ENCODE measurements at regions not wholly inside any gene's neighbourhood (a gene's known extent, or its start where the extent isn't known, plus 50 kb on each side); places are given as distances from the start of the nearest gene placed in this dataset.
"Not testable (repeated sequence)": the region's sequence is repeated elsewhere in the genome, so short reads cannot be mapped to it uniquely, and the experiment has no call there.

DNA sequence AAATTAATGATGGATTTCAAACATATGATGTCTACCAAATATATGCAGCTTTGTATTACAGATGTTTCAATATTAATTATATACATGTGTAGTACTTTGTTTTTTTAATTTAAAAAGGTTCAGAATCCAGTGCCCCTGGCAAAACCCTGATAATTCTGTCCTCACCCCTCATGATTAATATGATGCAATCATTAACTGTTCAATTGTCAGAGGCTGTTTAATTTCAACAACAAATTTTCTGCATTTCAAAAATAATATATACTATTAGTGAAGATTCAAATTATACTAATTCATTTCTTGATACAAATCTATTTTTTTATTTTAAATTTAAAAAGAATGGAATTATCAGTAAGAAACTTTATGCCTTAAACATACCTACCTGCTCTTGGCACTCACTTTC lies 162.6 kb downstream of the HHIPL2 start:
- H3K4me3 ChIP-seq (ENCODE audit: low read depth, poor library complexity, severe bottlenecking) = no peak overlapping the region
- intact Hi-C loops (cut with DNase I; ENCODE audit: low total_unique reads) = no loop called here
- TF ChIP-seq, protein P1, sequence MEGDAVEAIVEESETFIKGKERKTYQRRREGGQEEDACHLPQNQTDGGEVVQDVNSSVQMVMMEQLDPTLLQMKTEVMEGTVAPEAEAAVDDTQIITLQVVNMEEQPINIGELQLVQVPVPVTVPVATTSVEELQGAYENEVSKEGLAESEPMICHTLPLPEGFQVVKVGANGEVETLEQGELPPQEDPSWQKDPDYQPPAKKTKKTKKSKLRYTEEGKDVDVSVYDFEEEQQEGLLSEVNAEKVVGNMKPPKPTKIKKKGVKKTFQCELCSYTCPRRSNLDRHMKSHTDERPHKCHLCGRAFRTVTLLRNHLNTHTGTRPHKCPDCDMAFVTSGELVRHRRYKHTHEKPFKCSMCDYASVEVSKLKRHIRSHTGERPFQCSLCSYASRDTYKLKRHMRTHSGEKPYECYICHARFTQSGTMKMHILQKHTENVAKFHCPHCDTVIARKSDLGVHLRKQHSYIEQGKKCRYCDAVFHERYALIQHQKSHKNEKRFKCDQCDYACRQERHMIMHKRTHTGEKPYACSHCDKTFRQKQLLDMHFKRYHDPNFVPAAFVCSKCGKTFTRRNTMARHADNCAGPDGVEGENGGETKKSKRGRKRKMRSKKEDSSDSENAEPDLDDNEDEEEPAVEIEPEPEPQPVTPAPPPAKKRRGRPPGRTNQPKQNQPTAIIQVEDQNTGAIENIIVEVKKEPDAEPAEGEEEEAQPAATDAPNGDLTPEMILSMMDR (IDR thresholded peaks at IDR 0.05) = no peak
- no peak for TF ChIP-seq POLR2A (IDR thresholded peaks at IDR 0.05)
- DNase-seq (ENCODE audit: low spot score in 2 of 2) = no peak

GRCh38 chr1:222384531-222384930 lies 163.4 kb downstream of the HHIPL2 start:
- no peak for DNase-seq (ENCODE audit: low spot score in 2 of 2)
- TF ChIP-seq, protein P1 (IDR thresholded peaks at IDR 0.05) = no peak
- no peak for TF ChIP-seq POLR2A (IDR thresholded peaks at IDR 0.05)
- intact Hi-C loops (cut with DNase I; ENCODE audit: low total_unique reads) = no loop called here
- no peak overlapping the region for H3K4me3 ChIP-seq (ENCODE audit: low read depth, poor library complexity, severe bottlenecking)

GRCh38 chr1:222382171-222382570 lies 165.7 kb downstream of the HHIPL2 start:
- 60 to 66% methylated on average over 3 of the region's 3 CpGs for WGBS, 2 donors
- no peak for DNase-seq (ENCODE audit: low spot score in 2 of 2)
- H3K4me3 ChIP-seq (ENCODE audit: low read depth, poor library complexity, severe bottlenecking) = no peak overlapping the region
- TF ChIP-seq, protein P1 (IDR thresholded peaks at IDR 0.05) = no peak
- TF ChIP-seq POLR2A (IDR thresholded peaks at IDR 0.05) = no peak
- intact Hi-C loops (cut with DNase I; ENCODE audit: low total_unique reads) = no loop called here

DNA sequence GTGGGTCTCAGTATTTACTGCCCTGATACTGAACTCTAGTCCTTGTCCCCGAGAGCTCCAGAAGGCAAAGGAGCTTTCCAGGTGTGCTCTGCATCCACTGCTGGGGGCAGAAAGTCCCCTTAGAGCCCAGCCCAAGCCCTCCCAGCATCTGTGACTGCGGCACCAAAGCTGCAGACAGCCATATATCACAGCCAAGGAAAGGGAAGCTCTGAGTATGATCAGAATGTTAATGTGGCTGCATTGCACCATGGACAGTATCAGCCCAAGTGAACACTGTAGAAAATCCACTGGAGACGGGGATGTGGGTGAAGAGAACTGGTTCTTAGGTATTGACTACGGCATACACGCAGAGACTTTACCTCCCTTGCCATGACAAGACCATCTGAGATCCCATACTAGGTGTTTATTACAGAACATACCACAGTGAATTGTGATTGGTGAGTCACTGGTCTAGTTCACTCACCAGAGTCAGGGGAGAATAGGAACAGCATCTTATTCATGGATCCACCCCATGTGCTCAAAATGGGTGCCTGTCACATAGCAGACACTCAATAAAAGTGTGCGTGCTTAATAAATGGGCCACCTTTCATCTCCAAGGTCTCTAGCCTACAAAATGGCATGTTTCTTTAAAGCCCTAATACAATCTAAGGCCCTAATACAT lies 170.3 kb downstream of the HHIPL2 start:
- TF ChIP-seq, protein P1 (IDR thresholded peaks at IDR 0.05) = no peak
- no peak for TF ChIP-seq POLR2A (IDR thresholded peaks at IDR 0.05)
- no peak overlapping the region for H3K4me3 ChIP-seq (ENCODE audit: low read depth, poor library complexity, severe bottlenecking)
- 58 to 80% methylated on average over 6 of the region's 6 CpGs for WGBS, 2 donors
- no peak for DNase-seq (ENCODE audit: low spot score in 2 of 2)
- intact Hi-C loops (cut with DNase I; ENCODE audit: low total_unique reads) = no loop called here

- DNase-seq (ENCODE audit: low spot score in 2 of 2); H3K4me3 ChIP-seq (ENCODE audit: low read depth, poor library complexity, severe bottlenecking); intact Hi-C loops (cut with DNase I; ENCODE audit: low total_unique reads): not testable (repeated sequence)
- 95 to 100% methylated on average over 1 of the region's 1 CpG for WGBS, 2 donors
Measured at GRCh38 chr1:222376791-222377190, 171.1 kb downstream of the HHIPL2 start.

DNA sequence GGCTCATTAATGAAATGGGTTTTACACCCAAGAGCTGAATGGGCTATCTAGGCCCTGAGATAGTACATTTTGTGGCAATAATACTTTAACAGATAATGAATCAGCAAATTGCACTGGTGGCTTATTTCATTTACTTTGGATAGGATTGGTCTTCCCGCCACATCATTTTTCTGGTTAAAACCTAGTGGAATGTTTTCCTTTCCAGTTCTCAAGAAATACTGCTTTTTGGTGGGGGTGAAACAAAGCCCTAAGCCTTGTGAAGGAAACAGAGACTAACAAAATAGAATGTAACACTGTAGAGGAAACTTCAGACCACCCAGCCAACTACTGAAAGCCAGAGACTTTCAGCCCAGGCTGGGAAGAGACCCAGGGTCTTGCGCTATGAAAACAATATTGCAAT lies 172.2 kb downstream of the HHIPL2 start:
- intact Hi-C loops (cut with DNase I; ENCODE audit: low total_unique reads) = no loop called here
- 98% methylated on average over 2 of the region's 2 CpGs for WGBS, 2 donors

More for the DNA sequence above, 172.2 kb downstream of the HHIPL2 start:
- DNase-seq (ENCODE audit: low spot score in 2 of 2) = no peak
- no peak for TF ChIP-seq POLR2A (IDR thresholded peaks at IDR 0.05)
- H3K4me3 ChIP-seq (ENCODE audit: low read depth, poor library complexity, severe bottlenecking) = no peak overlapping the region
